Stimulated activated naive CD8-positive, alpha-beta T cell treated with anti-CD3 and anti-CD28 coated beads, Interleukin-15, Interleukin-2, amounts not matched to agents 100 U/mL and 50 U/mL, for 24 hours (primary cell): ENCODE measurements at regions not wholly inside any gene's neighbourhood (a gene's known extent, or its start where the extent isn't known, plus 50 kb on each side); places are given as distances from the start of the nearest gene placed in this dataset.

ENCODE experiments used
- ATAC-seq: fragments of 150-1000 bp; cut with Tn5 transposase; one replicate; pipeline ENCODE4 v1.10.0; 2021
- DNase-seq: peaks from one replicate; pipeline ENCODE4 v3.0.0; 2021

- no peak for DNase-seq
- no peak for ATAC-seq
These were observed 191.2 kb downstream of the HAUS1 start for GRCh38 chr18:46295416-46295815.

DNA sequence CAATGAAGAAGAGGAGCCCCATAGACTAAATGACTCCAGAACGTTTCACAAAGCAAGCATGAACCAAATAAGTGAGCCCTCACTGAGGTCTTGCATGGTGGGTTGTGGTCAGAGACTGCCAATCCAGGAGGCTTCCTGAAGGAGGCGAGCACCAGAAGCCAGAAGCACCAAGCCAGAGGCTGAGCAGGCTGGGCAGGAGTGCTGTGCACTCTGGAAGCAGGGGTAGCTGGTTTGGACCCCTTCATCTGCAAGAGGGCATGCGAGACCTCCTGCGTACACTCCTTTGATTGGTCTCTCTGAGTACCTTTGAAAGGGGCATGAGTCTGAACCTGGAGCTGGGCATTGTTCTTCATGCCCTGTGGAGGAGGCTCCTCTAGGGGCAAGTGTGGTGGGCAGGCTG is 192.5 kb downstream of the HAUS1 start:
- DNase-seq: no peak
- ATAC-seq: no peak

DNA sequence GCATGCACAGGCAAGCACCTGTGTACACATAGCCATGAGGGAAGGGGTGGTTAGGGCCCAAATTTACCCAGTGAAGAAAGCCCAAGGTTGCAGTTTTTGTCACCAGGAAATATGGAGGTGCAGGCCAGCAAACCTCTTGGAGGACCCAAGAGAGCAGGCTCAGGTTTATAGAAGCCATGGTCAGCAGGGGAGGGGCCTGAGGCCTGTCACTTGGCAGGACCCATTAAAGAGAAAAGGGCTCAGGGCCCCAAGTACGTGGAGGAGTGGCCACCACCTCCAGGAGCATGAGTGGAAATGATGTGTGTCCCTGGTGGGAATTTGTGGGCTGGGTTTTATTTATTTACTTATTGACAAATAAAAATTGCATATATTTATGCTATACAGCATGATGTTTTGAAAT is 192.9 kb downstream of the HAUS1 start:
- DNase-seq (no peak), ATAC-seq (no peak)

DNA sequence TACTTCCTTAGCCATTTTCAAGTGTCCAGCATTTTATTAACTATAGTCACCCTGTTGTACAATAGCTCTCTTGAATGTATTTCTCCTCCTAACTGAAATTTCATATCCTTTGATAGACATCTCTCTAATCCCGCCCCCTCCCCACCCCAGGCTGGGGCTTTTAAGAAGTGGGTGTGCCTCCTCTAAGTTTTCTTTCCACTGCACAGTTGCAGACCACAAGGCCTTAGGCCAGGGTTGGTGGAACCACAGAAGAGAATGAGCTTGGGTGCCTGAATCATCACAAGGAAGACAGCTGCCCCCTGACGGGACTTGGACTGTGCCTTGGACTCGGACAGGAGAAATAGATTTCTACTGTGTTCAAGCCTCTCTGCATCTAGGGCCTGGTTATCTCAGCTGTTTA is 193.4 kb downstream of the HAUS1 start:
- peak; percentile 24 for DNase-seq
- peak; percentile 79 for ATAC-seq

DNA sequence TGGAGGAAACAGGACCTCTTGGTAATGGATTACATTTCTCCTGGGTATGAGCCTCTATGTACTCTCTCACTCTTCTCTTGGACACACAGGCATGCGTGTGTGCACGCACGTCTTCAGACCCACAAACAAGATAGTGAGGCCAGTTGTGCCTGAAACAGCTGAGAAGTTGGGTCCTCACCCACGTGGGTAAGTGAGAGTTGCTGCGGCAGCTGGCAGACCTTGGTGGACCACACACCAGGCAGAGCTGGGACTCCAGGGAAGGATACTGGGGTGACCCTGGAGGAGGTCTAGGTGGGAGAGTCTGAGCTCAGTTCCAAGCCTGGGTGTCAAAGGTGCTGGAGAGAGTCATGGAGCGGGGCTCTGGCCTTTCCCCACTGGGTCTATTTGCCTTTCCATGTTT is 194.3 kb downstream of the HAUS1 start:
- DNase-seq (no peak), ATAC-seq (no peak)

- no peak for ATAC-seq
These were observed 195.4 kb downstream of the HAUS1 start for GRCh38 chr18:46299465-46300008.

GRCh38 chr18:46301081-46301480 is 196.9 kb downstream of the HAUS1 start:
- DNase-seq (no peak), ATAC-seq (no peak)

More at GRCh38 chr18:46299465-46300008, 195.4 kb downstream of the HAUS1 start:
- DNase-seq: no peak

- DNase-seq: no peak
- no peak for ATAC-seq
These were observed 197.4 kb downstream of the HAUS1 start for GRCh38 chr18:46301571-46301970.

- no peak for DNase-seq
- no peak for ATAC-seq
These were observed 198.6 kb downstream of the HAUS1 start for GRCh38 chr18:46302528-46303485.

GRCh38 chr18:46310258-46310657 is 206.1 kb downstream of the HAUS1 start:
- no peak for ATAC-seq
- no peak for DNase-seq

GRCh38 chr18:46310675-46311345 is 206.6 kb downstream of the HAUS1 start:
- ATAC-seq (no peak), DNase-seq (no peak)

DNA sequence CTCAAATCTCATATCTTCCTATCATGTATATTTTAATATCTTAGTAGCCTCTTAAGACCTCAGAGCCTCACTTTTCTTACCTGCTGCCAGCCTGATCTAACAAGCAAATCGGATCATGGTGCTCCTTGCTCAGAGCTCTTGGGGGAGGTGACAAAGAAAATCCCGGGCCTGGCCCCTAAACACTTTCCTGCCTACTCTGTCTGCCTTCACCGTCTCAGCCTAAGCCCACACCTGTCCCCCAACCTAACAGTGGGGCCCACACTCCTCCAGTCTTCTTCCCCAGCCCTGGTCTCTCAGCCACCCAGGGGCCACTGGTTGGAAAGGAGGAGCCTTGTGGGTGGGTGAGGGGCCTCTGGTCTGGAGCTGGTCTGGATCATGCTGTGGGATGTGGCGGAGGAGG is 207.3 kb downstream of the HAUS1 start:
- ATAC-seq (no peak), DNase-seq (no peak)

DNA sequence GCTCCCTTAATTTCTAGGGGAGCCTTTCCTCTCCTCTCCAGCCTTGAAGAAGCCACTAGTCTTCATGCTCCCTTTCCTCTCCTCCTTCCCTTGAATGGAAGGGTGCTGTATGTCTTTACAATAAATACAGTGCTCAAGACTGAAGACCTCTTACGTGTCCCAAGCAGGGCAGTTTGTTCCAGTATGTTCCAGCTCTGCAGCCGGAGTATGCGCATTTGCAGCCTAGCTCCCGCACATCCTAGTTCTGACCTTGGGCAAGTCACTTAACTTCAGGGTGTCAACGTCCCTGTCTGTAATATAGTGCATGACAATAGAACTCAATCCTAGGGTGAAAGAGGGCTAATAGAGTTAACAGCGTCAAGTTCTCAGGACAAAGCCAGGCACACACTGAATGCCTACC is 208.0 kb downstream of the HAUS1 start:
- no peak for ATAC-seq
- no peak for DNase-seq

DNA sequence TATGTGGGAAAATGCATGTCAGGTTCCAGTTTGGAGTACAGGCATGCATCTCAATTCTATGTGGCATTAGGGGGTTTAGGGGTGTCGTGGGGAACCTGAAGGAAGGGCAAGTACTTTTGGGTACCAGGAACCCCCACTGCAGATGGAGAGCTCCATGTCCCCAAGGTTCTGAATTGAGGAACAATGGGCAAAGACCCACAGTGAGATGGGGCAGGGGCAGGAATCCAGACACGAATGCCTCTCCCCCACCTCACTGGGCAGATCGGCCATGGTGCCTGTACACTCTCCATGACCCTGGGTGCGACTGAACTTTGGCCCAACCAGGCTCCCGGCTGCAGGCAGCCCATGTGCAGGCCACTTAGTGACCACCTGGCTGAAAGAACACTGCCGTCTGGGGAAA is 209.3 kb downstream of the HAUS1 start:
- ATAC-seq: no peak
- no peak for DNase-seq

DNA sequence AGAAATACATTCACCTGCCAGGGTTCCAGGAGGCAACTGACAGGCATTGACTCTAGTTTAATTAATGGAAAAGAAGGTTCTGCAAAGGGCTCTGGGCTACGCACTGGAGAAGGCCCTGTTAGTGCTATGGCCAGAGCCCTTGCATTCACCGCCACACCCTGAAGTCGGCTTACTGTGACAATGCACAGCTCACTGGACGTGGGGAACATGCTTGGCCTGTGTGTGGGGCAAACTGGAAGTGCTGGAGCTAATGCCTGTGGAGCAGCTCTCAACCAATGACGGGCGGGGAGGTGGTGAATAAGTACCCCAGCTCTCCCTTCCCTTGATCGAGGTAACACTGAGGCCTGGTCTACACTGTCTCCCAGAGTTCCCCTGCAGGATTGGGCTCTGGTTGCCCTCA is 209.8 kb downstream of the HAUS1 start:
- ATAC-seq (no peak), DNase-seq (no peak)

GRCh38 chr18:46315161-46315560 is 211.0 kb downstream of the HAUS1 start:
- no peak for DNase-seq
- ATAC-seq: no peak

- DNase-seq (no peak), ATAC-seq (no peak)
These were observed 214.2 kb downstream of the HAUS1 start for GRCh38 chr18:46318356-46318755.

GRCh38 chr18:46319783-46320182 is 215.6 kb downstream of the HAUS1 start:
- ATAC-seq: peak; percentile 38
- no peak for DNase-seq

DNA sequence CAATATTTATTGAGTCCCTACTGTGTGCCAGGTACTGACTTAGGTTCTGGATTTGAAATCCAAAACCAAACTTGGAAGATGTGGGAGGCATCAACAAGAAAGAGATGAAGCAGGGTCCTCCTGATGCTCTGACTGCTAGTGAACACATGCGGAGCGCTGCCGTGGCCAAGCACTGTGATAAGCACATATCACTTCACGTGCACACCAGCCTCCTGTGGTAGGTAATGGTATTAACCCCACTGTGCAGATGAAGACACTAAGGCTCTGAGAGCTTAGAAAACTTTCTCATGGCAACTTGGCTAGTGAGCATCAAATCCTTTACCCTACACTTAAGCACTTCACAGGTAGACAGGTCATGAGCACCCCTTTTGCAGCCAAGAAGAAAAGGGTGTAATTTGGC is 216.1 kb downstream of the HAUS1 start:
- ATAC-seq: no peak

GRCh38 chr18:46320928-46321711 is 216.9 kb downstream of the HAUS1 start:
- no peak for DNase-seq
- no peak for ATAC-seq

More for the DNA sequence above, 216.1 kb downstream of the HAUS1 start:
- DNase-seq: no peak

DNA sequence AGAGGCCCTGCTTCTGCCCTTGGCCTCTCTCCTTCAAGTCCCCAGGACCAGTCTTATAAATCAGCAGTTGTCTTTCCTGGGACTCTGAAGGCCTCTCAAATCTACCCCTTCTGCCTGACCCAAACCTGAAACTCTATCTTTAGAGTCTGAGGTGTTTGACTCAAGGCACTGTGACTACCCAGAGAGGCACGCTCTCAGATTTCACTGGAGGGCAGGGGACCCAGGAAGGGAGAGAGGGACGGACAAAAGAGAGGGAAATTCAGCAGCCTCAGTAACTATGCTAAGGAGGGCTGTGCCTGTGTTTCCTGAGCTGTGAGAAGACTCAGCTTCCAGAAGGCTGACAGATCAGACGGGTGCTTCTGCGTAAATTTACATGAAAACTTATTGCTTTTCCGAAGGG is 217.8 kb downstream of the HAUS1 start:
- ATAC-seq (no peak), DNase-seq (no peak)

DNA sequence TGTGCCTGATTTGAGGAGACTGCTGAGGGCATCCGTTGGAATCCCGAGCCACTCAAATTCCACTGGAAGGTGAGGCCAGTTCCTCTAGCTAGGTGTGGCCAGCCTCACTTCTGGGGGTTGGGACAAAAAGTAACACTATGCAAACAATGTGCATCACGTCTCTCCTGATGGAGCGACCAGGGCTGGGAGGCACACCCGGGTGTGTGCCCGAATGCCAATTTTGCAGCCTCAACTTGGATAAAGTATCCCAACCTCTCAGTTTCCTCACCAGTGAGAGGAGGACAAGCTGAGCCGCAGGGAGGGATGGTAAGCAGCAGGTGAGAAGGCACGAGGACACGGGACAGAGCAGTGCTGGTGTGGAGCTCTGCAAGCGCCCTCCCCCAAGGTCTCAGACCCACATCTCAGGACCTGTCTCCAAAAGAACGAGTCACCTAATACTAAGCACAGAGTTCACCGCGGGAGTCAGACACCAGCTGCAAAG is 218.3 kb downstream of the HAUS1 start:
- ATAC-seq (no peak), DNase-seq (no peak)
